Muscle of arm (tissue), 1 donor: ENCODE measurements at regions not wholly inside any gene's neighbourhood (a gene's known extent, or its start where the extent isn't known, plus 50 kb on each side); places are given as distances from the start of the nearest gene placed in this dataset.

Source experiments
- DNase-seq: peaks from one replicate; pipeline ENCODE4 v3.0.0-alpha.2; 2013

- no peak for DNase-seq
These were observed 1494.6 kb upstream of the DDX18 start for GRCh38 chr2:116319935-116320334.

- DNase-seq = no peak
These were observed 1485.2 kb upstream of the DDX18 start for GRCh38 chr2:116329280-116329679.

- no peak for DNase-seq
These were observed 1473.8 kb upstream of the DDX18 start for GRCh38 chr2:116340690-116341089.

- no peak for DNase-seq
These were observed 1448.3 kb upstream of the DDX18 start for GRCh38 chr2:116366212-116366611.

- DNase-seq = no peak
These were observed 1435.7 kb upstream of the DDX18 start for GRCh38 chr2:116378786-116379185.

GRCh38 chr2:116411211-116411610 lies 1403.3 kb upstream of the DDX18 start:
- no peak for DNase-seq

GRCh38 chr2:116413659-116414058 lies 1400.8 kb upstream of the DDX18 start:
- DNase-seq = no peak

GRCh38 chr2:116416731-116417377 lies 1397.6 kb upstream of the DDX18 start:
- peak; percentile 6 for DNase-seq

GRCh38 chr2:116435648-116436047 lies 1378.8 kb upstream of the DDX18 start:
- DNase-seq = no peak

- DNase-seq = no peak
These were observed 1374.3 kb upstream of the DDX18 start for GRCh38 chr2:116440104-116440653.

GRCh38 chr2:116442418-116442817 lies 1372.1 kb upstream of the DDX18 start:
- no peak for DNase-seq

- DNase-seq = no peak
These were observed 1370.1 kb upstream of the DDX18 start for GRCh38 chr2:116444256-116444872.

- DNase-seq = no peak
These were observed 1363.5 kb upstream of the DDX18 start for GRCh38 chr2:116450990-116451389.

GRCh38 chr2:116452651-116453050 lies 1361.8 kb upstream of the DDX18 start:
- DNase-seq = no peak

- no peak for DNase-seq
These were observed 1358.1 kb upstream of the DDX18 start for GRCh38 chr2:116456429-116456828.

GRCh38 chr2:116467243-116467642 lies 1347.2 kb upstream of the DDX18 start:
- DNase-seq = no peak

GRCh38 chr2:116477229-116477628 lies 1337.3 kb upstream of the DDX18 start:
- no peak for DNase-seq

GRCh38 chr2:116487336-116487735 lies 1327.2 kb upstream of the DDX18 start:
- DNase-seq = no peak

GRCh38 chr2:116489292-116489691 lies 1325.2 kb upstream of the DDX18 start:
- no peak for DNase-seq

- no peak for DNase-seq
These were observed 1324.5 kb upstream of the DDX18 start for GRCh38 chr2:116489944-116490343.

GRCh38 chr2:116490511-116491145 lies 1323.9 kb upstream of the DDX18 start:
- DNase-seq = no peak

- no peak for DNase-seq
These were observed 1323.2 kb upstream of the DDX18 start for GRCh38 chr2:116491292-116491691.

- no peak for DNase-seq
These were observed 1315.1 kb upstream of the DDX18 start for GRCh38 chr2:116499389-116499788.
